OCI-LY1 (cell line): ENCODE measurements at regions not wholly inside any gene's neighbourhood (a gene's known extent, or its start where the extent isn't known, plus 50 kb on each side); places are given as distances from the start of the nearest gene placed in this dataset.

Source experiments
- H2AFZ ChIP-seq: fragments of 200-600 bp; sonication (generic), shearing (Covaris generic); 2 replicates; pipeline ENCODE4 v1.6.0; 2014; ENCODE audit warnings: antibody characterized with exemption, mild to moderate bottlenecking, low read length
- H3F3A ChIP-seq: fragments of 200-600 bp; sonication (generic), shearing (Covaris generic); 2 replicates; pipeline ENCODE4 v1.6.0; 2014; ENCODE audit warnings: mild to moderate bottlenecking, antibody characterized with exemption, low read length, moderate library complexity; ENCODE audit not compliant: insufficient read depth
- H3K27ac ChIP-seq: fragments of 200-600 bp; sonication (generic); 2 replicates; pipeline ENCODE4 v1.5.1; 2014; ENCODE audit warnings: low read length, mixed run types, mild to moderate bottlenecking, low read depth; ENCODE audit not compliant: poor library complexity, severe bottlenecking
- H3K27me3 ChIP-seq: fragments of 200-600 bp; sonication (generic); 2 replicates; pipeline ENCODE4 v1.6.0; 2014; ENCODE audit warnings: antibody characterized with exemption, mild to moderate bottlenecking, low read length, moderate library complexity; ENCODE audit not compliant: insufficient read depth
- H3K36me3 ChIP-seq: fragments of 200-600 bp; sonication (generic); 2 replicates; pipeline ENCODE4 v1.6.1; 2014; ENCODE audit warnings: mild to moderate bottlenecking, antibody characterized with exemption, low read length, moderate library complexity, mixed read lengths; ENCODE audit not compliant: insufficient read depth
- H3K4me1 ChIP-seq: fragments of 200-600 bp; sonication (generic); 2 replicates; pipeline ENCODE4 v1.5.1; 2014; ENCODE audit warnings: mild to moderate bottlenecking, low read length, moderate library complexity; ENCODE audit not compliant: insufficient read depth, severe bottlenecking
- H3K4me2 ChIP-seq: fragments of 200-600 bp; sonication (generic), shearing (Covaris generic); 2 replicates; pipeline ENCODE4 v1.6.1; 2014; ENCODE audit warnings: low read length
- H3K4me3 ChIP-seq: fragments of 200-600 bp; sonication (generic); 2 replicates; pipeline ENCODE4 v1.5.1; 2014; ENCODE audit warnings: low read length, low read depth, mild to moderate bottlenecking, mixed read lengths; ENCODE audit not compliant: poor library complexity, severe bottlenecking
- H3K79me2 ChIP-seq: fragments of 200-600 bp; shearing (Covaris generic); 2 replicates; pipeline ENCODE4 v1.6.1; 2016; ENCODE audit warnings: mixed run types, low read length, mixed read lengths; ENCODE audit not compliant: insufficient read depth
- H3K9ac ChIP-seq: fragments of 200-600 bp; sonication (generic), shearing (Covaris generic); 2 replicates; pipeline ENCODE4 v1.6.1; 2014; ENCODE audit warnings: mild to moderate bottlenecking, low read length, mixed read lengths
- H3K9me2 ChIP-seq: fragments of 200-600 bp; sonication (generic), shearing (Covaris generic); 2 replicates; pipeline ENCODE4 v1.6.1; 2014; ENCODE audit warnings: low read depth, mild to moderate bottlenecking, low read length, mixed read lengths
- H3K9me3 ChIP-seq: fragments of 200-600 bp; shearing (Covaris generic); 2 replicates; pipeline ENCODE4 v1.6.1; 2014; ENCODE audit warnings: low read length, mixed read lengths
- H4K20me1 ChIP-seq: fragments of 200-600 bp; sonication (generic), shearing (Covaris generic); 2 replicates; pipeline ENCODE4 v1.6.0; 2016; ENCODE audit warnings: mild to moderate bottlenecking, low read length; ENCODE audit not compliant: insufficient read depth
- CTCF ChIP-seq: fragments of 200-600 bp; sonication (generic), shearing (Covaris generic); IDR thresholded peaks from 2 replicates; pipeline ENCODE4 v1.5.1; 2017; ENCODE audit warnings: mild to moderate bottlenecking, antibody characterized with exemption, low read length, moderate library complexity, mixed read lengths
- EZH2 ChIP-seq: fragments of 200-600 bp; sonication (generic), shearing (Covaris generic); IDR thresholded peaks from 2 replicates; pipeline ENCODE4 v1.8.0; 2017; ENCODE audit warnings: borderline replicate concordance, mixed run types, mild to moderate bottlenecking, antibody characterized with exemption, low read length, moderate library complexity, mixed read lengths

DNA sequence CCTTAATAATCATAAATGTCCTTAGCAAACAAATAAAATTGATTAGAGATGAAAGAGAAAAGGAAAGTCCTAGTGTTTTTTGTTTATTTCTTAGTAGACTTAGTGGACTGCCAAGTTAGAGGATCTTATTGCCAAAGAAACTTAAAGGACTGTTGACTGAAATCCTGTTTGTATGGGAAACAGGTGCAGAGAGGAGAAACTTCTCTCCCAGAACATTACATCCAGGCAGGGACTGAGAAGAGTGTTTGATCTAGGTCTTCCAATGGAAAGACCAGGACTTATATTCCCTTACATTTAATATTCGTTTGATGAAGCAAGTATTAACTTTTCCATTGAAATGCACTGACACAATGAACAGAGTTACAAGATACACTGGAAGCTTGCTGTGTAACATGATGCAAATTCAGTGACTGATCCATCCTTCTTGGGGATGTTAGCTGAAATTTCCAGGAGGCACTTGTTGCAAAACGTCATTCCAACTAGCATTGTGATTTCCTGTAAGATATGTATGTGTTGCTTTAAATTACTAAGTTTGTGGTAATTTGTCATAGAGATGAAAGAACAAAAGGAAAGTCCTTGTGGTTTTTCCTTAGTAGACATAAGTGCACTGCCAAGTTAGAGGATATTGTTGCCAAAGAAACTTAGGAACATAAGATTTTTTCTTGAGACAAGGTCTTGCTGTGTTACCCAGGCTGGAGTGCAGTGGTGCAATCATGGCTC lies 505.6 kb downstream of the STIM2 start:
- H3K36me3 ChIP-seq: no peaks in the 10 kb centered on the region
- no peak overlapping the region for H2AFZ ChIP-seq
- no peaks in the 10 kb centered on the region for H3F3A ChIP-seq
- no peaks in the 10 kb centered on the region for H4K20me1 ChIP-seq
- no peaks in the 10 kb centered on the region for H3K9me2 ChIP-seq
- no peak overlapping the region for H3K4me2 ChIP-seq
- TF ChIP-seq EZH2 (no peak), CTCF (no peak)
- H3K27me3 ChIP-seq: no peaks in the 10 kb centered on the region
- no peak overlapping the region for H3K9ac ChIP-seq
- H3K9me3 ChIP-seq: no peaks in the 10 kb centered on the region
- no peaks in the 10 kb centered on the region for H3K4me1 ChIP-seq
- no peak overlapping the region for H3K27ac ChIP-seq
- no peaks in the 10 kb centered on the region for H3K79me2 ChIP-seq
- no peak overlapping the region for H3K4me3 ChIP-seq

DNA sequence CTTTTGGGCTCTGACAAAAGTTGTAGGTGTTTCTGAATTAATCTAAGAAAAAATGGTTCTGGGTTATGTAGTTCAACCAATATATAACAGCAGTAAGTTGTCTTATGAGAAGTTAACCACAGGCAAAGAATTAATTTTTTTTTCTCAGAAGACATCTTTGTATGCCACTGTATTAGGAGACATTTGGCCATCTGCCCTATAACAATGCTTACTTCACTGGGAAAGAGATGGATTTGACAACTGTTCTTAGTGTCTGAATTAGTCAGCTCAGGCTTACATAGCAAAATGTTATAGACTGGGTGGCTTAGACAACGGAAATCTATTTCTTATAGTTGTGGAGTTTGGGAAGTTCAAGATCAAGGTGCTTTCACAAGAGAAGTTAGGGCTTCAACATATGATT lies 508.1 kb downstream of the STIM2 start:
- H3K9me3 ChIP-seq: no peaks in the 10 kb centered on the region
- no peak overlapping the region for H3K4me3 ChIP-seq
- H3K9me2 ChIP-seq: no peaks in the 10 kb centered on the region
- no peaks in the 10 kb centered on the region for H3K27me3 ChIP-seq
- H3K36me3 ChIP-seq: no peaks in the 10 kb centered on the region
- no peaks in the 10 kb centered on the region for H3K79me2 ChIP-seq
- no peak overlapping the region for H3K9ac ChIP-seq
- no peaks in the 10 kb centered on the region for H3K4me1 ChIP-seq
- H3K27ac ChIP-seq: no peak overlapping the region
- H3F3A ChIP-seq: no peaks in the 10 kb centered on the region
- no peaks in the 10 kb centered on the region for H4K20me1 ChIP-seq
- no peak overlapping the region for H3K4me2 ChIP-seq
- no peak overlapping the region for H2AFZ ChIP-seq
- no peak for TF ChIP-seq CTCF
- TF ChIP-seq EZH2: no peak

- Histone ChIP-seq H3K4me3 (no peak overlapping the region), H3K9ac (no peak overlapping the region), H3K36me3 (no peaks in the 10 kb centered on the region), H2AFZ (no peak overlapping the region), H3K79me2 (no peaks in the 10 kb centered on the region), H3K4me1 (no peaks in the 10 kb centered on the region), H3K27ac (no peak overlapping the region), H3K9me3 (no peaks in the 10 kb centered on the region), H3K27me3 (no peaks in the 10 kb centered on the region), H3K9me2 (no peaks in the 10 kb centered on the region), H4K20me1 (no peaks in the 10 kb centered on the region), H3K4me2 (no peak overlapping the region), H3F3A (no peaks in the 10 kb centered on the region)
- no peak for TF ChIP-seq EZH2
- TF ChIP-seq CTCF: no peak
Observed at GRCh38 chr4:27381815-27382214, 521.2 kb downstream of the STIM2 start.
